ENCODE measurements at regions not wholly inside any gene's neighbourhood (a gene's known extent, or its start where the extent isn't known, plus 50 kb on each side); places are given as distances from the start of the nearest gene placed in this dataset.

GRCh38 chr1:9472386-9473031 lies 66.8 kb upstream of the SLC25A33 start:
- intact Hi-C loops (cut with micrococcal nuclease; ENCODE audit: unreplicated experiment) (no loop called here), in situ Hi-C loops (cut with HindIII; ENCODE audit: extremely low pct_ligation_motif_present, low pct_unique_long_range_greater_than_20kb) (no loop called here)
- ChIA-PET CTCF (ENCODE audit: low intra/inter-chr PET ratio, low total read pairs) (no interaction called here), POLR2A (interaction anchor here (0.6 kb wide), 1 partner anchor 151 kb away, joined by 4 read pairs; no protein-coding TSS in a partner anchor)
- FAIRE-seq (no peak), DNase-seq (ENCODE audit: low spot score) (no peak), ATAC-seq (no peak)
- no peak overlapping the region for H2AFZ ChIP-seq (ENCODE audit: low read length)
- H3K4me1 ChIP-seq (ENCODE audit: insufficient read depth, low read length), result peaks cover under 1% of the 10 kb centered on the region; the same call in 1 of the 2 replicates
- peaks cover 1 to 43% of the 10 kb centered on the region in 2 experiments for H3K27me3 ChIP-seq (ENCODE audit: control insufficient read depth in 1 of 2, insufficient read depth in 2 of 2, low read length in 2 of 2)
- H3K27ac ChIP-seq (ENCODE audit: extremely low read length, insufficient read depth, low read length), result no peak overlapping the region
- 49% methylated on average over 13 of the region's 13 CpGs for WGBS (ENCODE audit: low lambda C conversion rate)
- no peaks in the 10 kb centered on the region for H3K36me3 ChIP-seq (replicated peaks in 1 of 2; ENCODE audit: control insufficient read depth in 1 of 2, insufficient read depth in 2 of 2, low read length in 2 of 2)
- H4K20me1 ChIP-seq (ENCODE audit: insufficient read depth, low read length), result no peaks in the 10 kb centered on the region
- TF ChIP-seq BATF2 (CRISPR knock-in tag; IDR thresholded peaks at IDR 0.05) (no peak), E2F1 (CRISPR knock-in tag; IDR thresholded peaks at IDR 0.05) (no peak), ZNF24 (IDR thresholded peaks at IDR 0.05) (no peak), ZBTB40 (IDR thresholded peaks at IDR 0.05) (no peak), ZBTB40 (CRISPR knock-in tag; IDR thresholded peaks at IDR 0.05) (no peak), NFRKB (IDR thresholded peaks at IDR 0.05) (no peak), ZNF17 (CRISPR knock-in tag; IDR thresholded peaks at IDR 0.05) (no peak)
- H3K4me2 ChIP-seq (ENCODE audit: low read depth, low read length), result no peak overlapping the region
- no TSS peak for BruUV-seq (replicated peaks)
- H3K4me3 ChIP-seq (replicated peaks in 1 of 3; ENCODE audit: insufficient read depth in 1 of 3, low read depth in 2 of 3, low read length in 3 of 3), result no peak overlapping the region
- no peaks in the 10 kb centered on the region for H3K79me2 ChIP-seq (ENCODE audit: insufficient read depth, low read length)
- no peak overlapping the region for H3K9ac ChIP-seq (ENCODE audit: insufficient read depth, low read depth, low read length)
- H3K9me3 ChIP-seq (ENCODE audit: low read length), result no peaks in the 10 kb centered on the region
